ENCODE measurements at regions not wholly inside any gene's neighbourhood (a gene's known extent, or its start where the extent isn't known, plus 50 kb on each side); places are given as distances from the start of the nearest gene placed in this dataset.

DNA sequence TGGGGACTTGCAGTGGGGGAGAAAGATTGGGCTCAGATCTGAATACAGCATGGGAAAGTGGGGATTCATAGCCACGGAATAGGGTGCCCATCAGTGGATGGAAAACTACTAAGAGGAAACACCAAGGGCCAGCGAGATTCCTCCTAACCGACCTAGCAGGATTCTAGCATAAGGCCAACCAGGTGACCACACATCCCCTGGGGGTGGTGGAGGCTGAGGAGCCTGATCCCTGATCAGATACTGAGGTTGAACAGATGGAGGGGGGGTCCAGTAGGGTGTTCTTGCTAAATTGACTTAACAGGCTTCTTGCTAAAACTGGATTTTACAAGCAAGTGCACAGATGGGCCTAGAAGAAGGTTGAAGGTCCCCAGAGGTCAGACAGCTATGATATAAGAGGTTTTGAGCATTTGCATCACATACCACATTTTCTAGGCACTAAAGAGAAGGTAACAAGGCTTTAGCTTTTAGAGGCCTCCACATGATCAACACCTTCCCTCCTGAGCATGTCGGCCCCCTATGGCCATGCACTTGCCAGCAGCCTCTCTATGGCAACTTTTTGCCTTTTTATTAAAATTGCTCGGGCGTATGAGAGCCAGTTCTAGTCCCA lies 69.1 kb upstream of the PUDP start:
- TF ChIP-seq SUZ12 (IDR thresholded peaks at IDR 0.05; ENCODE audit: extremely low read depth, insufficient read depth, insufficient read length) (no peak), ZNF274 (IDR thresholded peaks at IDR 0.05; ENCODE audit: low read depth, low read length) (no peak)
